Activated B cell treated with CpG ODN at 0.5 μM for 24 hours (primary cell): ENCODE measurements at regions not wholly inside any gene's neighbourhood (a gene's known extent, or its start where the extent isn't known, plus 50 kb on each side); places are given as distances from the start of the nearest gene placed in this dataset.

Source experiments
- ATAC-seq: fragments of 200-7000 bp; cut with Tn5 transposase; one replicate; pipeline ENCODE4 v1.10.0; 2021; ENCODE audit warnings: low read depth, mild to moderate bottlenecking, moderate library complexity
- CTCF ChIA-PET: fragments of 350-600 bp; sonication (Branson Sonifier 250); formaldehyde crosslinking; loops from one replicate; lab custom pipeline; 2021; ENCODE audit warnings: antibody characterized with exemption; lab: Charles Lee
- POLR2A ChIA-PET: fragments of 350-600 bp; sonication (Branson Sonifier 250); formaldehyde crosslinking; loops from one replicate; lab custom pipeline; 2021; ENCODE audit warnings: antibody characterized with exemption; lab: Charles Lee
- DNase-seq: peaks from one replicate; pipeline ENCODE4 v3.0.0; 2022
- H3K27ac Mint-ChIP-seq: one replicate; pipeline ENCODE4 v1.8.0; 2020; ENCODE audit warnings: mixed read lengths
- H3K27me3 Mint-ChIP-seq: one replicate; pipeline ENCODE4 v1.8.0; 2021; ENCODE audit warnings: mixed read lengths
- H3K36me3 Mint-ChIP-seq: one replicate; pipeline ENCODE4 v1.8.0; 2021; ENCODE audit warnings: low read depth, mixed read lengths
- H3K4me1 Mint-ChIP-seq: one replicate; pipeline ENCODE4 v1.8.0; 2021; ENCODE audit warnings: mixed read lengths
- H3K4me3 Mint-ChIP-seq: one replicate; pipeline ENCODE4 v1.8.0; 2020; ENCODE audit warnings: mild to moderate bottlenecking, mixed read lengths
- H3K9me3 Mint-ChIP-seq: one replicate; pipeline ENCODE4 v1.8.0; 2020; ENCODE audit warnings: mixed read lengths
- intact Hi-C: fragments of 100-400 bp; cut with micrococcal nuclease; formaldehyde crosslinking; loops from one replicate; pipeline ENCODE4 v1.15.1; 2024
- TF ChIP-seq, protein P1 (sequence below): fragments of 200-600 bp; IDR thresholded peaks from one replicate; pipeline ENCODE4 v1.8.0; 2022; ENCODE audit warnings: antibody characterized with exemption, mild to moderate bottlenecking

DNA sequence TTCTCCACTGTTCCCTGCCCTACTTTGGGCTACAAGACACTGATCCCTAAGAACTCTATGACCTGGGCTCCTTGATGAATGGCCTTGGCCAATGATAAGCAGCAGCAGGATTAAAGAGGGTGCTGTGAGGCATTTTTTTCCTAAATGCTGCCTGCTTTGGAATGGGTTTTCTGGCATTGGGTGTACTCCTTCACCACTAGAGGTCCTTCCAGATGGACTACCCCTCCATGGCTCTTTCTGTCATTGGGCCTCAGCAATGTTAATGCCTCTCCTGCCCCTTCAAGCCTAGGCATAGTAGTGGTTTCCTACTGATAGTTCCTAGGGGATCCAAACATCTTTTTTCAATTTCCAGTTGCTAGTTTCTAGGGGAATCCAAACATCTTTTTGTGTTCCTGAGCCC lies 319.3 kb upstream of the RPS23 start:
- ChIA-PET POLR2A (no interaction called here), CTCF (no interaction called here)
- intact Hi-C loops: no loop called here
- TF ChIP-seq, protein P1, sequence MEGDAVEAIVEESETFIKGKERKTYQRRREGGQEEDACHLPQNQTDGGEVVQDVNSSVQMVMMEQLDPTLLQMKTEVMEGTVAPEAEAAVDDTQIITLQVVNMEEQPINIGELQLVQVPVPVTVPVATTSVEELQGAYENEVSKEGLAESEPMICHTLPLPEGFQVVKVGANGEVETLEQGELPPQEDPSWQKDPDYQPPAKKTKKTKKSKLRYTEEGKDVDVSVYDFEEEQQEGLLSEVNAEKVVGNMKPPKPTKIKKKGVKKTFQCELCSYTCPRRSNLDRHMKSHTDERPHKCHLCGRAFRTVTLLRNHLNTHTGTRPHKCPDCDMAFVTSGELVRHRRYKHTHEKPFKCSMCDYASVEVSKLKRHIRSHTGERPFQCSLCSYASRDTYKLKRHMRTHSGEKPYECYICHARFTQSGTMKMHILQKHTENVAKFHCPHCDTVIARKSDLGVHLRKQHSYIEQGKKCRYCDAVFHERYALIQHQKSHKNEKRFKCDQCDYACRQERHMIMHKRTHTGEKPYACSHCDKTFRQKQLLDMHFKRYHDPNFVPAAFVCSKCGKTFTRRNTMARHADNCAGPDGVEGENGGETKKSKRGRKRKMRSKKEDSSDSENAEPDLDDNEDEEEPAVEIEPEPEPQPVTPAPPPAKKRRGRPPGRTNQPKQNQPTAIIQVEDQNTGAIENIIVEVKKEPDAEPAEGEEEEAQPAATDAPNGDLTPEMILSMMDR: no peak
- Mint-ChIP-seq H3K36me3 (no peaks in the 10 kb centered on the region), H3K4me3 (no peak overlapping the region), H3K4me1 (no peaks in the 10 kb centered on the region), H3K27ac (no peak overlapping the region), H3K9me3 (no peaks in the 10 kb centered on the region), H3K27me3 (no peaks in the 10 kb centered on the region)
- ATAC-seq (no peak), DNase-seq (no peak)

DNA sequence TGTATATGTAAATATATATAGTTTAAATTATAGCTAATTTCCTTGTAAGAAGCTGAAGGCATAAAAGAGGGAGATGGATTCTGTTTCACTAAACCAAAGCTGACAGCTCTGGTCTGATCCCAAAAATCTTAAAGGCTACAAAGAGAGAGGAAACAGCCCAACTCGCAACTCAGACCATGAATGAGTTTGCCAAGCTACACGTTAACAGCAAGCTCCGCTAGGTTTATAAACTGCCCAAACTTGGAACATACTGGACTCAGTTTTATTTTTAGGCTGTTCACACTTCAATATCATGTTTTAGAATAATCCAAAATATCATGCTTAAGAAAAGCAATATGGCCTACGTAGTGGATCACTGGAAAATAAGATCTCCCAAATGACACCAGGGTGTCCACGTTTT lies 318.3 kb upstream of the RPS23 start:
- no peak for ATAC-seq
- no peaks in the 10 kb centered on the region for H3K4me1 Mint-ChIP-seq
- H3K27ac Mint-ChIP-seq: no peak overlapping the region
- DNase-seq: no peak
- CTCF ChIA-PET: no interaction called here
- no peaks in the 10 kb centered on the region for H3K27me3 Mint-ChIP-seq
- POLR2A ChIA-PET: interaction anchor here (1.0 kb wide), 1 partner anchor 8 kb away, joined by 4 read pairs; no protein-coding TSS in a partner anchor
- no peaks in the 10 kb centered on the region for H3K36me3 Mint-ChIP-seq
- peaks cover under 1% of the 10 kb centered on the region for H3K9me3 Mint-ChIP-seq
- intact Hi-C loops: no loop called here
- H3K4me3 Mint-ChIP-seq: no peak overlapping the region
- TF ChIP-seq, protein P1: no peak

DNA sequence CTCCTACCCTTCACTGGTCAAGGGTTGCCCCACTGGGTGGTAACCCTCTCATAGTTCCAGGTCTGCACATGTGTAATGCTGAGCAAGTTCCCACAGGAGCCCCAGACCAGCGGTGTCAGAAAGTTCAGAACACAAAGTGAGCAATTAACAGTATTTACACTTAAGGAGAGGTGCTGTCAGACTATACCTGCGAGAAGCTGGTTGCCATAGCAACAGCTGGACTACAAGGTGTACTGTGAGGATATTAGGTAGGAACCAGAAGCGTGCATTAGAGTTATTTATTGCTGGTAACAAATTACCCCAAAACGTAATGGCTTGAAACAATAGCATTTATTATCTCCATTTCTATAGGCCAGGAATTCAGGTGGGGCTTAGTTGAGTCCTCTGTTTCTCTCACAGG lies 317.0 kb upstream of the RPS23 start:
- Mint-ChIP-seq H3K9me3 (peaks cover 10% of the 10 kb centered on the region), H3K27me3 (no peaks in the 10 kb centered on the region), H3K4me3 (no peak overlapping the region), H3K27ac (no peak overlapping the region), H3K4me1 (no peaks in the 10 kb centered on the region), H3K36me3 (no peaks in the 10 kb centered on the region)
- ATAC-seq: no peak
- ChIA-PET POLR2A (no interaction called here), CTCF (no interaction called here)
- TF ChIP-seq, protein P1: no peak
- DNase-seq: no peak
- intact Hi-C loops: no loop called here

DNA sequence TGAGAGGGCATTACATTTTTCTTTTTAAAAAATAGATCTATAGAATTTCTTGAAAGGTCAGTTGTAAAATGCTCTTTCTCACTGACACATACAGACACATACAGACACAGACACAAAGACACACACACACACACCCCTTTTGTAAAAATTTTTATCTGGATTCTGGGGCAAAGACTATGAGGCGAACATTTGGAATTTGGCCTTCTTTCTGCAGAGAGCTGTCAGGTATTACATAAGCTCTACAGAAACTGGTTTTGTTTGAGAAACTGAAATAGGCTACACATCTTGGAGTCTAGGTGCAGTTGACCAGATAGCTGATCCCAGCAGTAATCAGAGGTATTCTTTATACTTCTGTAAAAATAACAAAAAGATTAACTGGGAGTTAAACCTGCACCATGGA lies 315.9 kb upstream of the RPS23 start:
- TF ChIP-seq, protein P1: no peak
- CTCF ChIA-PET: interaction anchor here (1.1 kb wide), 1 partner anchor 9 kb away, joined by 3 read pairs; no protein-coding TSS in a partner anchor
- H3K9me3 Mint-ChIP-seq: peaks cover 10% of the 10 kb centered on the region
- no peaks in the 10 kb centered on the region for H3K36me3 Mint-ChIP-seq
- no peaks in the 10 kb centered on the region for H3K27me3 Mint-ChIP-seq
- no peak overlapping the region for H3K4me3 Mint-ChIP-seq
- no peaks in the 10 kb centered on the region for H3K4me1 Mint-ChIP-seq
- DNase-seq: no peak
- no peak for ATAC-seq
- POLR2A ChIA-PET: no interaction called here
- intact Hi-C loops: no loop called here
- no peak overlapping the region for H3K27ac Mint-ChIP-seq

DNA sequence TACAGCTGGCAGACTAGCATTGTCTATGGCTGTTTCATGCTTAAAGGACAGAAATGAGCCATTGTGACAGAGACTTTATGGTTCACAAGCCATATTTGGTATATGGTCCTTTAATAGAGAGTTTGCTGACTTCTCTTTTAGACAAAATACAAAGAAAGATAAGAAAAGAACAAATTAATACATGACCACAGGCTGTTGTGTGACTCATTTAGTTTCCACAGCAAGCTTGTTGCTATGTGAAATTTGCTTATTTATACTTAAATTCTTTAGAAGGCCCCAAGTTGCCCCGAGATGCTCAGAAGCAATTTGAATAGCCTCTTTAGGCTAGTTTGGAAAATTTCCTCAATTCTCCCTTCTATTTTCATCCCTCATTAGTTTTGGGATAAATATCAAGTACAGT lies 315.3 kb upstream of the RPS23 start:
- TF ChIP-seq, protein P1: no peak
- H3K36me3 Mint-ChIP-seq: no peaks in the 10 kb centered on the region
- no peak for ATAC-seq
- ChIA-PET POLR2A (no interaction called here), CTCF (interaction anchor here (1.1 kb wide), 1 partner anchor 9 kb away, joined by 3 read pairs; no protein-coding TSS in a partner anchor)
- H3K9me3 Mint-ChIP-seq: peaks cover 10% of the 10 kb centered on the region
- no peak overlapping the region for H3K4me3 Mint-ChIP-seq
- intact Hi-C loops: no loop called here
- H3K27ac Mint-ChIP-seq: no peak overlapping the region
- no peaks in the 10 kb centered on the region for H3K4me1 Mint-ChIP-seq
- no peaks in the 10 kb centered on the region for H3K27me3 Mint-ChIP-seq
- no peak for DNase-seq
